ENCODE measurements at regions not wholly inside any gene's neighbourhood (a gene's known extent, or its start where the extent isn't known, plus 50 kb on each side); places are given as distances from the start of the nearest gene placed in this dataset.

DNA sequence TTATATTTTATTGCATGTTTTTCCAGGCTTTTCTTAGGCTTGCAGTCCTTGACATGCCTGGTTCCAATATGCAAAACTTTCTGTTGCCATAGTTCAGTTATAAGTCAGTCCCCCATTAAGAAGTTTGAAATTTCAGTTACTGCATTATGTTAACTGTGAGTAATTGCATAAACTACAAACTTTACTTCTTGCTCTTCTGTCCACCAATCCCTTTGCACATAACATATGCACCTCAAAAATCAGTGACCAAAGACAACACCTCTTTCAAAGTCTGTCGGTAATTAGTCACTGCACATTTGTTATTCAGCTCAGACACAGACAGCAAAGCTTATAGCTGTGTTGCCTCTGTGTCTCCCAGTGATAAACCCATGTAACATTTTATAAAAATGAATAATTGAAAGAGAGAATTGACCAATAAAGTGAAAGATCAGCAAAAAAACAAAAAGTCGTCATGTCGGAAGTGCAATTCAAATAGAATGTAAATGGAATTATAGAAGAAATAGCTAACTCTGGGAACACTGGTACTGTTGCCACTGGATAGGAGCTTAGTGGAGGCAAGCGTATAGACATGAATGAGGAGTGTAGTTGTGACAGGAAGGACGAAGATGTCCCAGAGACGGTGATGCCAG is 50.3 kb upstream of the BTBD3 start:
- Histone ChIP-seq H3K36me3 (ENCODE audit: low read depth) (no peaks in the 10 kb centered on the region), H3K9me3 (ENCODE audit: severe bottlenecking) (no peaks in the 10 kb centered on the region), H3K27ac (ENCODE audit: poor library complexity, severe bottlenecking) (no peak overlapping the region), H3K27me3 (ENCODE audit: insufficient read depth, poor library complexity, severe bottlenecking) (no peaks in the 10 kb centered on the region), H3K4me3 (ENCODE audit: severe bottlenecking) (no peak overlapping the region), H3K4me1 (ENCODE audit: insufficient read depth, poor library complexity, severe bottlenecking) (no peaks in the 10 kb centered on the region)
- ATAC-seq (ENCODE audit: low read depth), result no peak; the same call in 2 of the 3 replicates
- TF ChIP-seq, protein P1, sequence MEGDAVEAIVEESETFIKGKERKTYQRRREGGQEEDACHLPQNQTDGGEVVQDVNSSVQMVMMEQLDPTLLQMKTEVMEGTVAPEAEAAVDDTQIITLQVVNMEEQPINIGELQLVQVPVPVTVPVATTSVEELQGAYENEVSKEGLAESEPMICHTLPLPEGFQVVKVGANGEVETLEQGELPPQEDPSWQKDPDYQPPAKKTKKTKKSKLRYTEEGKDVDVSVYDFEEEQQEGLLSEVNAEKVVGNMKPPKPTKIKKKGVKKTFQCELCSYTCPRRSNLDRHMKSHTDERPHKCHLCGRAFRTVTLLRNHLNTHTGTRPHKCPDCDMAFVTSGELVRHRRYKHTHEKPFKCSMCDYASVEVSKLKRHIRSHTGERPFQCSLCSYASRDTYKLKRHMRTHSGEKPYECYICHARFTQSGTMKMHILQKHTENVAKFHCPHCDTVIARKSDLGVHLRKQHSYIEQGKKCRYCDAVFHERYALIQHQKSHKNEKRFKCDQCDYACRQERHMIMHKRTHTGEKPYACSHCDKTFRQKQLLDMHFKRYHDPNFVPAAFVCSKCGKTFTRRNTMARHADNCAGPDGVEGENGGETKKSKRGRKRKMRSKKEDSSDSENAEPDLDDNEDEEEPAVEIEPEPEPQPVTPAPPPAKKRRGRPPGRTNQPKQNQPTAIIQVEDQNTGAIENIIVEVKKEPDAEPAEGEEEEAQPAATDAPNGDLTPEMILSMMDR (IDR thresholded peaks at IDR 0.05; ENCODE audit: poor library complexity, severe bottlenecking), result no peak
- no peak for DNase-seq (ENCODE audit: low spot score)

Data from RWPE2 (cell line).